ENCODE measurements at regions not wholly inside any gene's neighbourhood (a gene's known extent, or its start where the extent isn't known, plus 50 kb on each side); places are given as distances from the start of the nearest gene placed in this dataset.

- no peak overlapping the region for H3K4me3 ChIP-seq (ENCODE audit: insufficient read depth, low read length)
- H3K36me3 ChIP-seq (ENCODE audit: insufficient read depth, low read length), result no peaks in the 10 kb centered on the region
- H3K27ac ChIP-seq (ENCODE audit: low read depth, low read length), result no peak overlapping the region
- H3K9me3 ChIP-seq (ENCODE audit: low read depth, low read length), result no peaks in the 10 kb centered on the region
- no peak for DNase-seq (ENCODE audit: insufficient read length, low spot score, missing footprints)
- no peaks in the 10 kb centered on the region for H3K27me3 ChIP-seq (ENCODE audit: insufficient read depth, low read length)
- H3K79me2 ChIP-seq (ENCODE audit: insufficient read depth, low read length), result no peaks in the 10 kb centered on the region
- no peak overlapping the region for H3K4me2 ChIP-seq (ENCODE audit: insufficient read depth, low read length)
- H2AFZ ChIP-seq (ENCODE audit: low read length), result no peak overlapping the region
- no peaks in the 10 kb centered on the region for H4K20me1 ChIP-seq (ENCODE audit: insufficient read depth, low read length)
- H3K4me1 ChIP-seq (ENCODE audit: insufficient read depth, low read length), result no peaks in the 10 kb centered on the region
- TF ChIP-seq CTCF (IDR thresholded peaks at IDR 0.05; ENCODE audit: extremely low read depth, low read depth, low read length), result no peak
Measured at GRCh38 chr6:145294942-145295341, 440.4 kb downstream of the EPM2A start.

- H3K9me3 ChIP-seq (ENCODE audit: low read depth, low read length), result no peaks in the 10 kb centered on the region
- no peaks in the 10 kb centered on the region for H3K4me1 ChIP-seq (ENCODE audit: insufficient read depth, low read length)
- H4K20me1 ChIP-seq (ENCODE audit: insufficient read depth, low read length), result no peaks in the 10 kb centered on the region
- no peaks in the 10 kb centered on the region for H3K79me2 ChIP-seq (ENCODE audit: insufficient read depth, low read length)
- DNase-seq (ENCODE audit: insufficient read length, low spot score, missing footprints), result no peak
- no peak overlapping the region for H3K4me3 ChIP-seq (ENCODE audit: insufficient read depth, low read length)
- no peak overlapping the region for H3K4me2 ChIP-seq (ENCODE audit: insufficient read depth, low read length)
- H3K27me3 ChIP-seq (ENCODE audit: insufficient read depth, low read length), result no peaks in the 10 kb centered on the region
- TF ChIP-seq CTCF (IDR thresholded peaks at IDR 0.05; ENCODE audit: extremely low read depth, low read depth, low read length), result no peak
- H3K36me3 ChIP-seq (ENCODE audit: insufficient read depth, low read length), result no peaks in the 10 kb centered on the region
- H2AFZ ChIP-seq (ENCODE audit: low read length), result no peak overlapping the region
- no peak overlapping the region for H3K27ac ChIP-seq (ENCODE audit: low read depth, low read length)
Measured at GRCh38 chr6:145295746-145296145, 439.6 kb downstream of the EPM2A start.

- no peaks in the 10 kb centered on the region for H3K36me3 ChIP-seq (ENCODE audit: insufficient read depth, low read length)
- no peaks in the 10 kb centered on the region for H3K4me1 ChIP-seq (ENCODE audit: insufficient read depth, low read length)
- no peak for DNase-seq (ENCODE audit: insufficient read length, low spot score, missing footprints)
- H3K27me3 ChIP-seq (ENCODE audit: insufficient read depth, low read length), result no peaks in the 10 kb centered on the region
- H3K4me2 ChIP-seq (ENCODE audit: insufficient read depth, low read length), result no peak overlapping the region
- no peaks in the 10 kb centered on the region for H3K9me3 ChIP-seq (ENCODE audit: low read depth, low read length)
- no peaks in the 10 kb centered on the region for H3K79me2 ChIP-seq (ENCODE audit: insufficient read depth, low read length)
- TF ChIP-seq CTCF (IDR thresholded peaks at IDR 0.05; ENCODE audit: extremely low read depth, low read depth, low read length), result no peak
- no peak overlapping the region for H3K27ac ChIP-seq (ENCODE audit: low read depth, low read length)
- H4K20me1 ChIP-seq (ENCODE audit: insufficient read depth, low read length), result no peaks in the 10 kb centered on the region
- no peak overlapping the region for H3K4me3 ChIP-seq (ENCODE audit: insufficient read depth, low read length)
- H2AFZ ChIP-seq (ENCODE audit: low read length), result no peak overlapping the region
Measured at GRCh38 chr6:145305670-145306069, 429.6 kb downstream of the EPM2A start.

GRCh38 chr6:145306489-145306888, 428.8 kb downstream of the EPM2A start:
- Histone ChIP-seq H3K9me3 (ENCODE audit: low read depth, low read length) (no peaks in the 10 kb centered on the region), H3K27me3 (ENCODE audit: insufficient read depth, low read length) (no peaks in the 10 kb centered on the region), H3K4me3 (ENCODE audit: insufficient read depth, low read length) (no peak overlapping the region), H3K36me3 (ENCODE audit: insufficient read depth, low read length) (no peaks in the 10 kb centered on the region), H4K20me1 (ENCODE audit: insufficient read depth, low read length) (no peaks in the 10 kb centered on the region), H3K4me2 (ENCODE audit: insufficient read depth, low read length) (no peak overlapping the region), H3K27ac (ENCODE audit: low read depth, low read length) (no peak overlapping the region), H2AFZ (ENCODE audit: low read length) (no peak overlapping the region), H3K79me2 (ENCODE audit: insufficient read depth, low read length) (no peaks in the 10 kb centered on the region), H3K4me1 (ENCODE audit: insufficient read depth, low read length) (no peaks in the 10 kb centered on the region)
- DNase-seq (ENCODE audit: insufficient read length, low spot score, missing footprints), result no peak
- TF ChIP-seq CTCF (IDR thresholded peaks at IDR 0.05; ENCODE audit: extremely low read depth, low read depth, low read length), result no peak

Data from osteoblast (primary cell).